ENCODE measurements at regions not wholly inside any gene's neighbourhood (a gene's known extent, or its start where the extent isn't known, plus 50 kb on each side); places are given as distances from the start of the nearest gene placed in this dataset.

GRCh38 chr6:42512579-42512978 is 51.2 kb upstream of the UBR2 start:
- ATAC-seq (no peak), DNase-seq (no peak)
- Histone ChIP-seq H3K27ac (no peak overlapping the region), H3K4me3 (no peak overlapping the region), H3K36me3 (no peaks in the 10 kb centered on the region), H3K9me3 (no peaks in the 10 kb centered on the region), H3K27me3 (no peaks in the 10 kb centered on the region), H3K4me1 (peaks cover 0 to 18% (median 0%) of the 10 kb centered on the region in 9 donors)
- 49 to 63% methylated on average over 3 of the region's 3 CpGs for whole genome bisulfite sequencing, 2 donors
- intact Hi-C loops (cut with DNase I): no loop called here
- TF ChIP-seq, protein P1, sequence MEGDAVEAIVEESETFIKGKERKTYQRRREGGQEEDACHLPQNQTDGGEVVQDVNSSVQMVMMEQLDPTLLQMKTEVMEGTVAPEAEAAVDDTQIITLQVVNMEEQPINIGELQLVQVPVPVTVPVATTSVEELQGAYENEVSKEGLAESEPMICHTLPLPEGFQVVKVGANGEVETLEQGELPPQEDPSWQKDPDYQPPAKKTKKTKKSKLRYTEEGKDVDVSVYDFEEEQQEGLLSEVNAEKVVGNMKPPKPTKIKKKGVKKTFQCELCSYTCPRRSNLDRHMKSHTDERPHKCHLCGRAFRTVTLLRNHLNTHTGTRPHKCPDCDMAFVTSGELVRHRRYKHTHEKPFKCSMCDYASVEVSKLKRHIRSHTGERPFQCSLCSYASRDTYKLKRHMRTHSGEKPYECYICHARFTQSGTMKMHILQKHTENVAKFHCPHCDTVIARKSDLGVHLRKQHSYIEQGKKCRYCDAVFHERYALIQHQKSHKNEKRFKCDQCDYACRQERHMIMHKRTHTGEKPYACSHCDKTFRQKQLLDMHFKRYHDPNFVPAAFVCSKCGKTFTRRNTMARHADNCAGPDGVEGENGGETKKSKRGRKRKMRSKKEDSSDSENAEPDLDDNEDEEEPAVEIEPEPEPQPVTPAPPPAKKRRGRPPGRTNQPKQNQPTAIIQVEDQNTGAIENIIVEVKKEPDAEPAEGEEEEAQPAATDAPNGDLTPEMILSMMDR (IDR thresholded peaks at IDR 0.05): no peak

DNA sequence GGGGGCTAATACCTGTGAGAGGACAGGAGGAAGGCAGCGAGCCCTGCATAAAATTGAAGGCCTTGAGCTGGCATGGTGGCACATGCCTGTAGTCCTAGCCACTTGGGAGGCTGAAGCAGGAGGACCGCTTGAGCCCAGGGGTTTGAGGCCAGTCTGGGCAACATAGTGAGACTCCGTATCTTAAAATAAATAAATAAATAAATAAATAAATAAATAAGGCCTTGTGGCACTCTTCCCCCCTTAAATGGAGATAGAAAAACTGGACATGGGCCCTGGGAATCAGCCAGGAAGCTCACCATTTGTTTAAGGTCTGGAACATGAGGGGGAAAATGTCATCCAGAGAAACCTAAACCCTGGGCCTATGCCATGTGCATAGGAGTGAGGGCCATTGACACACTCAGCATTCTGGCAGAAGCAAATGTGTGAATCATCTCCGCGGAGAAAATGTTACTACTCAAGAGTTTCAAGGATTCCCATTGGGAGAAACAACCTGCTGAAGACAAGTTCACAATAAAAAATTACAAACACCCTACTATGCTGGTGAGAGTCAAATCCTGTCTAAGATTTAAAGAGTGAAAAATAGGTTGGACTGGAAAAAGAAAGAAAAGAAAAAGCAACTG is 51.9 kb upstream of the UBR2 start:
- H3K9me3 ChIP-seq: no peaks in the 10 kb centered on the region
- no peak overlapping the region for H3K27ac ChIP-seq
- ATAC-seq: no peak
- H3K4me1 ChIP-seq: peaks cover 0 to 18% (median 0%) of the 10 kb centered on the region in 9 donors
- DNase-seq: no peak
- H3K4me3 ChIP-seq: no peak overlapping the region
- H3K36me3 ChIP-seq: no peaks in the 10 kb centered on the region
- 96 to 97% methylated on average over 5 of the region's 5 CpGs for WGBS, 2 donors
- TF ChIP-seq, protein P1 (IDR thresholded peaks at IDR 0.05): no peak
- H3K27me3 ChIP-seq: no peaks in the 10 kb centered on the region
- intact Hi-C loops (cut with DNase I): no loop called here

DNA sequence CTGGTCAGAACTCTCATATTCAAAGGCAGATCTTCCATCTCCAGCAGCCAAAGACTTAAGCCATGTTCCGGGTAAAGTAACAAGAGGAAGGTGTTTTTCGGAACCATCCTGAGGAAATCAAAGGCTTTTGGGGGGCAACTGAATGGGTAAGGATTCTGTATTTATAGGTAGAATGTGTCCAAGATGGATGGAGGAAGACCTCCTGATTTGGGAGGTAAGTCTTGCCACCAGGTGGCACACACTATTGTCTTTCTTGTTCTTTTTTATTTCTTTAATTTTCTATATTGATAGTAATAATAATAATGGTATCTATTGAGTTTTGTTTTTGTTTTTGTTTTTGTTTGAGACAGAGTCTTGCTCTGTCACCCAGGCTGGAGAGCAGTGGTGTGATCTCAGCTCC is 53.0 kb upstream of the UBR2 start:
- 91 to 94% methylated on average over 2 of the region's 2 CpGs for WGBS, 2 donors
- peaks cover 0 to 20% (median 0%) of the 10 kb centered on the region in 9 donors for H3K4me1 ChIP-seq
- DNase-seq (no peak), ATAC-seq (no peak)
- no peak overlapping the region for H3K27ac ChIP-seq
- H3K9me3 ChIP-seq: no peaks in the 10 kb centered on the region
- no peaks in the 10 kb centered on the region for H3K27me3 ChIP-seq
- TF ChIP-seq, protein P1 (IDR thresholded peaks at IDR 0.05): peak in 1 of 9 donors; percentile 16
- H3K4me3 ChIP-seq: no peak overlapping the region
- no peaks in the 10 kb centered on the region for H3K36me3 ChIP-seq
- intact Hi-C loops (cut with DNase I): no loop called here

- ATAC-seq: no peak
- Histone ChIP-seq H3K9me3 (no peaks in the 10 kb centered on the region), H3K4me1 (peaks cover 0 to 18% (median 0%) of the 10 kb centered on the region in 9 donors), H3K36me3 (no peaks in the 10 kb centered on the region), H3K4me3 (no peak overlapping the region), H3K27me3 (no peaks in the 10 kb centered on the region), H3K27ac (no peak overlapping the region)
- DNase-seq: no peak
- TF ChIP-seq, protein P1 (IDR thresholded peaks at IDR 0.05): no peak
- intact Hi-C loops (cut with DNase I): no loop called here
- WGBS, 2 donors: 92 to 93% methylated on average over 2 of the region's 2 CpGs
Observed at GRCh38 chr6:42509765-42510164, 54.1 kb upstream of the UBR2 start.
